Panc1 (cell line): ENCODE measurements at regions not wholly inside any gene's neighbourhood (a gene's known extent, or its start where the extent isn't known, plus 50 kb on each side); places are given as distances from the start of the nearest gene placed in this dataset.

Experiments
- POLR2AphosphoS5 ChIP-seq: IDR thresholded peaks from 2 replicates; pipeline ENCODE4 v1.6.1; 2012; ENCODE audit warnings: mild to moderate bottlenecking, low read depth, low read length, moderate library complexity
- SIN3A ChIP-seq: IDR thresholded peaks from 2 replicates; pipeline ENCODE4 v1.6.1; 2012; ENCODE audit warnings: low read depth, mild to moderate bottlenecking, low read length, moderate library complexity, borderline replicate concordance; ENCODE audit not compliant: insufficient read depth
- TF ChIP-seq, protein P1 (sequence below): fragments of 450-650 bp; IDR thresholded peaks from 2 replicates; pipeline ENCODE4 v1.5.1; 2017; ENCODE audit warnings: mild to moderate bottlenecking
- TF ChIP-seq, protein P2 (sequence below), 2 experiments: IDR thresholded peaks; 2 replicates each; pipeline ENCODE4 v1.6.1; 2011 to 2012; ENCODE audit warnings: low read depth in 2 of 2, control low read depth in 1 of 2, low read length in 1 of 2, mild to moderate bottlenecking in 1 of 2, moderate library complexity in 1 of 2; ENCODE audit not compliant: insufficient read depth in 1 of 2

DNA sequence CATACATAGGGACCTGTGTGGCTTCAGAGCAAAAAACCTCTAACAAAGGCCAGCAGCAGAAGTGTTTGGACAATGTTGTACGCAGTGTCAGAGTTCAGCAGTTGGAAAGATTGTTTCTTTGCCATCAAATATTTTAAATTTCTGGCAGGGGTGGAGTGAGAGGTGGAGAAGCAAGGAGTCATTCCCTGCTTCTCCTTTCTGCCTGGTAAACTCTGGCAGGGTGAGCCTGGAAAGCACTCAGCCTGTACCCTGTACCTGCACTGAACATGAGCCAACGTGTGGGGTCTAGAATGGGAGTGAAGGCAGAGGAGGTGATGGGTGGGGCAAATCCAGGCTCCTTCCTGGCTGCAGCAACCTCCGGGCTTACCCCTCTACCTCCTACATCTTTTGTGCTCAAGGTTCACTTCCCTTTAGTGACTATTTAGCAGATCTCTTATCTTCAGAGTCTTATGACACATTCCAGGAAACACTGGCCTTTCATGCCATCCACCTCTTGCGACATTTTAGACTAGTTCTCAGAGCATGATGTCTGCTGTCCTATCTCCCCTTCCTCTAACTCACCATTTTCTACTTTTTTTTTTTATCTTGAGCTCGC is 445.0 kb upstream of the PIK3R1 start:
- no peak for TF ChIP-seq SIN3A
- TF ChIP-seq, protein P1, sequence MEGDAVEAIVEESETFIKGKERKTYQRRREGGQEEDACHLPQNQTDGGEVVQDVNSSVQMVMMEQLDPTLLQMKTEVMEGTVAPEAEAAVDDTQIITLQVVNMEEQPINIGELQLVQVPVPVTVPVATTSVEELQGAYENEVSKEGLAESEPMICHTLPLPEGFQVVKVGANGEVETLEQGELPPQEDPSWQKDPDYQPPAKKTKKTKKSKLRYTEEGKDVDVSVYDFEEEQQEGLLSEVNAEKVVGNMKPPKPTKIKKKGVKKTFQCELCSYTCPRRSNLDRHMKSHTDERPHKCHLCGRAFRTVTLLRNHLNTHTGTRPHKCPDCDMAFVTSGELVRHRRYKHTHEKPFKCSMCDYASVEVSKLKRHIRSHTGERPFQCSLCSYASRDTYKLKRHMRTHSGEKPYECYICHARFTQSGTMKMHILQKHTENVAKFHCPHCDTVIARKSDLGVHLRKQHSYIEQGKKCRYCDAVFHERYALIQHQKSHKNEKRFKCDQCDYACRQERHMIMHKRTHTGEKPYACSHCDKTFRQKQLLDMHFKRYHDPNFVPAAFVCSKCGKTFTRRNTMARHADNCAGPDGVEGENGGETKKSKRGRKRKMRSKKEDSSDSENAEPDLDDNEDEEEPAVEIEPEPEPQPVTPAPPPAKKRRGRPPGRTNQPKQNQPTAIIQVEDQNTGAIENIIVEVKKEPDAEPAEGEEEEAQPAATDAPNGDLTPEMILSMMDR: no peak
- TF ChIP-seq, protein P2, sequence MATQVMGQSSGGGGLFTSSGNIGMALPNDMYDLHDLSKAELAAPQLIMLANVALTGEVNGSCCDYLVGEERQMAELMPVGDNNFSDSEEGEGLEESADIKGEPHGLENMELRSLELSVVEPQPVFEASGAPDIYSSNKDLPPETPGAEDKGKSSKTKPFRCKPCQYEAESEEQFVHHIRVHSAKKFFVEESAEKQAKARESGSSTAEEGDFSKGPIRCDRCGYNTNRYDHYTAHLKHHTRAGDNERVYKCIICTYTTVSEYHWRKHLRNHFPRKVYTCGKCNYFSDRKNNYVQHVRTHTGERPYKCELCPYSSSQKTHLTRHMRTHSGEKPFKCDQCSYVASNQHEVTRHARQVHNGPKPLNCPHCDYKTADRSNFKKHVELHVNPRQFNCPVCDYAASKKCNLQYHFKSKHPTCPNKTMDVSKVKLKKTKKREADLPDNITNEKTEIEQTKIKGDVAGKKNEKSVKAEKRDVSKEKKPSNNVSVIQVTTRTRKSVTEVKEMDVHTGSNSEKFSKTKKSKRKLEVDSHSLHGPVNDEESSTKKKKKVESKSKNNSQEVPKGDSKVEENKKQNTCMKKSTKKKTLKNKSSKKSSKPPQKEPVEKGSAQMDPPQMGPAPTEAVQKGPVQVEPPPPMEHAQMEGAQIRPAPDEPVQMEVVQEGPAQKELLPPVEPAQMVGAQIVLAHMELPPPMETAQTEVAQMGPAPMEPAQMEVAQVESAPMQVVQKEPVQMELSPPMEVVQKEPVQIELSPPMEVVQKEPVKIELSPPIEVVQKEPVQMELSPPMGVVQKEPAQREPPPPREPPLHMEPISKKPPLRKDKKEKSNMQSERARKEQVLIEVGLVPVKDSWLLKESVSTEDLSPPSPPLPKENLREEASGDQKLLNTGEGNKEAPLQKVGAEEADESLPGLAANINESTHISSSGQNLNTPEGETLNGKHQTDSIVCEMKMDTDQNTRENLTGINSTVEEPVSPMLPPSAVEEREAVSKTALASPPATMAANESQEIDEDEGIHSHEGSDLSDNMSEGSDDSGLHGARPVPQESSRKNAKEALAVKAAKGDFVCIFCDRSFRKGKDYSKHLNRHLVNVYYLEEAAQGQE (IDR thresholded peaks at IDR 0.05; ENCODE audit: insufficient read depth in 1 of 2, low read depth in 2 of 2, low read length in 1 of 2): no peak
- TF ChIP-seq POLR2AphosphoS5: no peak
